K562 (cell line): ENCODE measurements at regions not wholly inside any gene's neighbourhood (a gene's known extent, or its start where the extent isn't known, plus 50 kb on each side); places are given as distances from the start of the nearest gene placed in this dataset.
"Not testable (repeated sequence)": the region's sequence is repeated elsewhere in the genome, so short reads cannot be mapped to it uniquely, and the experiment has no call there.

ENCODE experiments used
- ATAC-seq: fragments of 200-7000 bp; cut with Tn5 transposase; 3 replicates; pipeline ENCODE4 v1.9.1; 2020; ENCODE audit warnings: moderate library complexity
- BruUV-seq: library from RNA; stranded (reverse); fragments of 400-500 nt; replicated peaks from 2 replicates; lab custom pipeline; 2021; lab: Mats Ljungman, UMichigan
- CTCF ChIA-PET: fragments of 300-600 bp; formaldehyde crosslinking; extraction: SDS; loops from one replicate; lab custom pipeline; 2021; ENCODE audit warnings: low intra/inter-chr PET ratio; lab: Yijun Ruan, JAX
- POLR2A ChIA-PET: fragments of 300-600, 350-650 bp; sonication (Branson Sonifier 250); formaldehyde crosslinking; extraction: SDS; loops from one replicate; lab custom pipeline; 2021; ENCODE audit warnings: antibody characterized with exemption, inconsistent platforms; lab: Yijun Ruan, JAX
- DNase-seq, 4 experiments: peaks; one replicate each; pipeline versions ENCODE4 v3.0.0 to v3.0.0-alpha.2; 2011 to 2018; ENCODE audit warnings: low spot score in 3 of 4, mixed read lengths in 3 of 4; ENCODE audit errors: extremely low read depth in 1 of 4
- FAIRE-seq: peaks from 2 replicates; lab custom pipeline; 2011; peaks lifted over from hg19 to GRCh38; lab: Jason Lieb, UNC
- H2AFZ ChIP-seq: 2 replicates; pipeline ENCODE4 v1.6.0; 2011; ENCODE audit warnings: low read depth, low read length, control low read depth, inconsistent platforms
- H3K27ac ChIP-seq: fragments of 200-600 bp; 3 replicates; pipeline ENCODE4 v1.8.0; 2011; ENCODE audit warnings: low read depth, mild to moderate bottlenecking, control low read depth, inconsistent platforms, low read length, moderate library complexity, mixed read lengths; ENCODE audit errors: extremely low read depth
- H3K27me3 ChIP-seq, 2 experiments: fragments of 300-600 bp in 1 of 2; 2 replicates in 1 of 2; 3 replicates in 1 of 2; pipeline versions ENCODE4 v1.6.0 to v1.8.0; 2011; ENCODE audit warnings: inconsistent platforms in 2 of 2, low read length in 2 of 2, mild to moderate bottlenecking in 1 of 2, mixed read lengths in 1 of 2, moderate library complexity in 1 of 2; ENCODE audit not compliant: control insufficient read depth in 2 of 2, insufficient read depth in 2 of 2
- H3K36me3 ChIP-seq: fragments of 300-600 bp; 3 replicates; pipeline ENCODE4 v1.8.0; 2011; ENCODE audit warnings: mild to moderate bottlenecking, low read length, inconsistent platforms; ENCODE audit not compliant: control insufficient read depth, insufficient read depth
- H3K4me1 ChIP-seq, 2 experiments: fragments of 200-600 bp in 1 of 2; replicated peaks in 1 of 2; 2 replicates in 1 of 2; 3 replicates in 1 of 2; pipeline versions ENCODE4 v1.5.1 to v1.8.0; 2011; ENCODE audit warnings: inconsistent platforms in 2 of 2, low read length in 2 of 2, mild to moderate bottlenecking in 1 of 2, mixed read lengths in 1 of 2, moderate library complexity in 1 of 2; ENCODE audit not compliant: control insufficient read depth in 2 of 2, insufficient read depth in 2 of 2
- H3K4me2 ChIP-seq: 2 replicates; pipeline ENCODE4 v1.6.1; 2011; ENCODE audit warnings: low read length, control low read depth, inconsistent platforms, mixed read lengths; ENCODE audit not compliant: insufficient read depth
- H3K4me3 ChIP-seq: fragments of 200-600 bp; sonication (generic), shearing (Covaris generic); 2 replicates; pipeline ENCODE4 v1.5.1; 2016; ENCODE audit warnings: control low read depth, inconsistent platforms
- H3K79me2 ChIP-seq: fragments of 200-600 bp; 3 replicates; pipeline ENCODE4 v1.8.0; 2011; ENCODE audit warnings: low read length, inconsistent platforms; ENCODE audit not compliant: control insufficient read depth, insufficient read depth
- H3K9ac ChIP-seq, 2 experiments: 2 replicates each; pipeline versions ENCODE4 v1.6.0 to v1.6.1; 2011; ENCODE audit warnings: low read depth in 2 of 2, low read length in 2 of 2, control low read depth in 1 of 2, inconsistent platforms in 1 of 2, mild to moderate bottlenecking in 1 of 2, mixed read lengths in 1 of 2; ENCODE audit not compliant: insufficient read depth in 1 of 2
- H3K9me1 ChIP-seq: one replicate; pipeline ENCODE4 v1.6.0; 2011; ENCODE audit warnings: inconsistent platforms, mild to moderate bottlenecking, low read length, moderate library complexity; ENCODE audit not compliant: control insufficient read depth, insufficient read depth
- H3K9me3 ChIP-seq: replicated peaks from 2 replicates; pipeline ENCODE4 v1.5.1; 2011; ENCODE audit warnings: low read depth, low read length, inconsistent platforms; ENCODE audit not compliant: control insufficient read depth, insufficient read depth
- H4K20me1 ChIP-seq: replicated peaks from 2 replicates; pipeline ENCODE4 v1.6.1; 2011; ENCODE audit warnings: low read length, inconsistent platforms, mixed read lengths; ENCODE audit not compliant: control insufficient read depth, insufficient read depth
- DEAF1 ChIP-seq: fragments of 450-650 bp; formaldehyde crosslinking; IDR thresholded peaks from 2 replicates; pipeline ENCODE4 v1.4.0; 2020; ENCODE audit warnings: mild to moderate bottlenecking, moderate library complexity
- HDAC8 ChIP-seq: fragments of 450-650 bp; IDR thresholded peaks from 2 replicates; pipeline ENCODE4 v1.6.1; 2016; ENCODE audit warnings: mild to moderate bottlenecking, missing genetic modification characterization, moderate library complexity, missing compliant biosample characterization
- HMG20A ChIP-seq: fragments of 450-650 bp; formaldehyde crosslinking; conservative IDR thresholded peaks from 2 replicates; pipeline ENCODE4 v1.4.0; 2020; ENCODE audit warnings: mild to moderate bottlenecking, mixed read lengths
- L3MBTL2 ChIP-seq: fragments of 450-650 bp; IDR thresholded peaks from 2 replicates; pipeline ENCODE4 v1.6.1; 2016; ENCODE audit warnings: mild to moderate bottlenecking, moderate library complexity
- MAZ ChIP-seq, 2 experiments: fragments of 450-650 bp in 1 of 2; sonication (generic) in 1 of 2; formaldehyde crosslinking; IDR thresholded peaks in 1 of 2; conservative IDR thresholded peaks in 1 of 2; 2 replicates each; pipeline versions ENCODE4 v1.4.0 to v1.5.0; 2020; ENCODE audit warnings: mild to moderate bottlenecking in 1 of 2, missing genetic modification reagents in 1 of 2
- MYBL2 ChIP-seq, 2 experiments: fragments of 450-650 bp in 1 of 2; sonication (generic) in 1 of 2; formaldehyde crosslinking in 1 of 2; IDR thresholded peaks; 2 replicates each; pipeline versions ENCODE4 v1.6.1 to v1.8.1; 2017 to 2022; ENCODE audit warnings: borderline replicate concordance in 1 of 2, inconsistent platforms in 1 of 2, low read depth in 1 of 2, mild to moderate bottlenecking in 1 of 2, missing genetic modification reagents in 1 of 2, moderate library complexity in 1 of 2
- NEUROD1 ChIP-seq: fragments of 150-350 bp; IDR thresholded peaks from 2 replicates; pipeline ENCODE4 v1.6.1; 2014; ENCODE audit warnings: borderline replicate concordance, low read length, low read depth; ENCODE audit not compliant: partially characterized antibody
- RFX7 ChIP-seq: fragments of 250-450 bp; sonication (Bioruptor Pico); IDR thresholded peaks from 2 replicates; pipeline ENCODE4 v1.5.1; 2021; ENCODE audit warnings: mild to moderate bottlenecking
- THAP12 ChIP-seq: fragments of 250-450 bp; sonication (Bioruptor Pico); IDR thresholded peaks from 2 replicates; pipeline ENCODE4 v1.9.0; 2021; ENCODE audit warnings: mild to moderate bottlenecking, inconsistent platforms
- ZNF165 ChIP-seq: fragments of 250-450 bp; sonication (Bioruptor Pico); IDR thresholded peaks from 2 replicates; pipeline ENCODE4 v1.4.0; 2020; ENCODE audit warnings: borderline replicate concordance
- ZNF766 ChIP-seq: fragments of 200-800 bp; sonication (Bioruptor generic); conservative IDR thresholded peaks from 2 replicates; pipeline ENCODE4 v1.6.1; 2016; ENCODE audit warnings: missing genetic modification characterization, missing compliant biosample characterization
- WGBS: fragments of 100-300 bp; shearing (Covaris generic); methylation state at CpG from one replicate; pipeline ENCODE4 v1.1.6; 2016; ENCODE audit warnings: low coverage, mixed read lengths; ENCODE audit not compliant: insufficient coverage; ENCODE audit errors: missing lambda C conversion rate; 5-methylcytosine and 5-hydroxymethylcytosine counted together
- in situ Hi-C: fragments of 300-500 bp; cut with MboI; formaldehyde crosslinking; loops from 4 replicates; pipeline ENCODE4 v1.15.0; 2018; ENCODE audit warnings: inconsistent platforms, mixed read lengths
- intact Hi-C: fragments of 100-400 bp; cut with micrococcal nuclease; formaldehyde crosslinking; loops from 2 replicates; pipeline ENCODE4 v1.14.2; 2022

- no peak for ATAC-seq
- Histone ChIP-seq H3K79me2 (no peaks in the 10 kb centered on the region), H3K4me2 (no peak overlapping the region), H3K4me1 (no peaks in the 10 kb centered on the region), H3K27ac (no peak overlapping the region), H3K9me1 (no peaks in the 10 kb centered on the region), H3K9me3 (no peaks in the 10 kb centered on the region), H2AFZ (no peak overlapping the region), H3K27me3 (no peaks in the 10 kb centered on the region), H3K36me3 (no peaks in the 10 kb centered on the region), H3K9ac (no peak overlapping the region), H4K20me1 (no peaks in the 10 kb centered on the region), H3K4me3 (no peak overlapping the region)
- no peak for DNase-seq
- TF ChIP-seq RFX7 (CRISPR knock-in tag): no peak
- TF ChIP-seq L3MBTL2: no peak
- no peak for TF ChIP-seq NEUROD1
- no peak for TF ChIP-seq HMG20A (CRISPR knock-in tag)
- TF ChIP-seq ZNF165 (CRISPR knock-in tag): no peak
- no peak for TF ChIP-seq THAP12
- no peak for TF ChIP-seq DEAF1 (CRISPR knock-in tag)
- TF ChIP-seq MAZ (CRISPR knock-in tag; conservative IDR thresholded peaks at IDR 0.05 in 1 of 2, IDR thresholded peaks at IDR 0.05 in 1 of 2): no peak
- no peak for TF ChIP-seq MYBL2 (IDR thresholded peaks at IDR 0.05; ENCODE audit: low read depth)
- no peak for TF ChIP-seq MYBL2 (CRISPR knock-in tag; IDR thresholded peaks at IDR 0.05; ENCODE audit: borderline replicate concordance)
- TF ChIP-seq HDAC8: no peak
- TF ChIP-seq ZNF766: no peak
- FAIRE-seq: no peak
- 0% methylated on average over 2 of the region's 2 CpGs for WGBS
- in situ Hi-C loops (no loop called here), intact Hi-C loops (no loop called here)
- CTCF ChIA-PET: no interaction called here
- no TSS peak for BruUV-seq
- POLR2A ChIA-PET: interaction anchor here (0.7 kb wide), 1 partner anchor 628 kb away, joined by 3 read pairs; no protein-coding TSS in a partner anchor
These were observed 995.6 kb upstream of the SLC39A10 start for GRCh38 chr2:194661431-194661830.

- POLR2A ChIA-PET: not testable (repeated sequence)
These were observed 1018.0 kb upstream of the SLC39A10 start for GRCh38 chr2:194639057-194639456.

More at GRCh38 chr2:194639057-194639456, 1018.0 kb upstream of the SLC39A10 start:
- WGBS: 0% methylated on average over 8 of the region's 9 CpGs
- DNase-seq, H3K9me3 ChIP-seq, BruUV-seq, H3K4me3 ChIP-seq, intact Hi-C loops, ATAC-seq, H3K36me3 ChIP-seq, H4K20me1 ChIP-seq, in situ Hi-C loops, H3K4me1 ChIP-seq, FAIRE-seq, H3K27me3 ChIP-seq, CTCF ChIA-PET, H3K27ac ChIP-seq, H2AFZ ChIP-seq, H3K9ac ChIP-seq, H3K4me2 ChIP-seq, H3K79me2 ChIP-seq, H3K9me1 ChIP-seq: not testable (repeated sequence)
